ENCODE measurements at regions not wholly inside any gene's neighbourhood (a gene's known extent, or its start where the extent isn't known, plus 50 kb on each side); places are given as distances from the start of the nearest gene placed in this dataset.

DNA sequence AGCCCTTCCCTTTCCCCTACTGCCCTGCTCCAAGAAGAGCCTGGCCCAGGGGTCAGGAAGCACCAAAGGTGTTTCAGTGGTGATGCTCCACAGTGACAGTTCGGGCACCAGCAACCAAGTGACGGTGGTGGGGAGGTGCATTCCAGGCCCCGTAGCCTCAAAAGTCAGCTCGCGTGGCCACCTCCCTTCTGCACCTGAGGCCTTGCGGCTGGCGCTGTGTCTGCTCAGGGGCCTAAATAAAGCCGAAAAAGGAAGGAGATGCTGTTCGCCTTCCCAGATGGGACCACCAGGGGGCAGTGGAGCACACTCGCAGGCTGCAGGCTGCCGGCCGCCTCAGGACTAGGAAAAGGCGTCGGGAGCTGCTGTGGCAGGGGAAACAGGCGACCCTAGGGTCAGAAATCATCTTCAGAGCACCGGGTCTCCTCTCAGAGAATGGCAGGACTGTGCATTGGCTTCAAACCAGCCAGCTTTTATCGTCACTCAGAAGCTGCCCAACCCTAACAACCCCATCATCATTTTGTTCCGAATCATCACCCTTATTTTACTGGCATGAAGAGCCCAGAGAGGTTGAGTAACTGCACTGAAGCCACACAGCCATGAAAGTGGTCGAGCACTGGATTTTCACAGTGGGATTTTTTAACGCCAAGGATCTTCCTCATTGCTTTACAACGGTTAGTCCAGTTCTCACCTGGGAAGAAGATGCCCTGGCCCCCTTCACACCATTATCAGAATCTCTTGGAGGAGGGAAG, 213.0 kb upstream of the CELF4 start:
- no peaks in the 10 kb centered on the region for H3K9me3 ChIP-seq (ENCODE audit: low read depth)
- H3K4me1 Mint-ChIP-seq, result peaks cover 2% of the 10 kb centered on the region
- H3K4me2 ChIP-seq, result no peak overlapping the region
- H3K27ac Mint-ChIP-seq, result no peak overlapping the region
- no peaks in the 10 kb centered on the region for H3K36me3 Mint-ChIP-seq
- H3K9ac ChIP-seq, result no peak overlapping the region
- peaks cover 1% of the 10 kb centered on the region for H3F3A ChIP-seq (ENCODE audit: low read depth)
- peaks cover 9% of the 10 kb centered on the region for H3K27me3 Mint-ChIP-seq (ENCODE audit: insufficient read depth, low read depth)
- no peaks in the 10 kb centered on the region for H3K79me2 ChIP-seq (ENCODE audit: low read depth)
- H3K27ac ChIP-seq, result no peak overlapping the region
- H3K27me3 ChIP-seq, result no peaks in the 10 kb centered on the region
- DNase-seq (ENCODE audit: low spot score), result peak; percentile 88
- H3K4me1 ChIP-seq, result peaks cover 5% of the 10 kb centered on the region
- no peaks in the 10 kb centered on the region for H3K36me3 ChIP-seq
- H3K4me3 Mint-ChIP-seq, result no peak overlapping the region
- TF ChIP-seq, protein P1, sequence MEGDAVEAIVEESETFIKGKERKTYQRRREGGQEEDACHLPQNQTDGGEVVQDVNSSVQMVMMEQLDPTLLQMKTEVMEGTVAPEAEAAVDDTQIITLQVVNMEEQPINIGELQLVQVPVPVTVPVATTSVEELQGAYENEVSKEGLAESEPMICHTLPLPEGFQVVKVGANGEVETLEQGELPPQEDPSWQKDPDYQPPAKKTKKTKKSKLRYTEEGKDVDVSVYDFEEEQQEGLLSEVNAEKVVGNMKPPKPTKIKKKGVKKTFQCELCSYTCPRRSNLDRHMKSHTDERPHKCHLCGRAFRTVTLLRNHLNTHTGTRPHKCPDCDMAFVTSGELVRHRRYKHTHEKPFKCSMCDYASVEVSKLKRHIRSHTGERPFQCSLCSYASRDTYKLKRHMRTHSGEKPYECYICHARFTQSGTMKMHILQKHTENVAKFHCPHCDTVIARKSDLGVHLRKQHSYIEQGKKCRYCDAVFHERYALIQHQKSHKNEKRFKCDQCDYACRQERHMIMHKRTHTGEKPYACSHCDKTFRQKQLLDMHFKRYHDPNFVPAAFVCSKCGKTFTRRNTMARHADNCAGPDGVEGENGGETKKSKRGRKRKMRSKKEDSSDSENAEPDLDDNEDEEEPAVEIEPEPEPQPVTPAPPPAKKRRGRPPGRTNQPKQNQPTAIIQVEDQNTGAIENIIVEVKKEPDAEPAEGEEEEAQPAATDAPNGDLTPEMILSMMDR (IDR thresholded peaks at IDR 0.05), result peak; percentile 94
- no peak for TF ChIP-seq EZH2 (IDR thresholded peaks at IDR 0.05)
- H3K4me3 ChIP-seq, result no peak overlapping the region
- H3K9me3 Mint-ChIP-seq, result no peaks in the 10 kb centered on the region
- peak overlapping the region; percentile 76 for H2AFZ ChIP-seq (replicated peaks)
- no peaks in the 10 kb centered on the region for H4K20me1 ChIP-seq (ENCODE audit: low read depth)

DNA sequence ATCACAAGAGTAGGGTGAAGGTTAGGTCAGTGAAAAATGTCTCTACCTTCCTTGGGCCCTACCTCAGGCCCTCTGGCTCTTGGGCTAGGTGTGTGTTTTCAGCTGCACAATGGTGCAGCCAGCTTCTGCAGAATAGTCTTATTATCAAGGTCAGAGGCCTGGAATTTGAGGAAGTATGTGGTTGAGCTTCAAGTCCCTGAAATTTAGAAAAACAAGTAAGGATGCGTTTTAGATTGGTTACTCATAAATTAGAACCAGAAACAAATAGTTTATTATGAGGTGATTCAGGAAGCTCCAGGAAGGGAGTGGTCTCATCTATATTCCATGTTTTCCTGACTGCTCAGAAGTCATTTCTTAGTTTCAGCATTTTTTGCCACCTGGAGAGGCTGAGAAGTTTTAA, 204.2 kb upstream of the CELF4 start:
- Mint-ChIP-seq H3K4me1 (no peaks in the 10 kb centered on the region), H3K4me3 (no peak overlapping the region), H3K9me3 (no peaks in the 10 kb centered on the region), H3K27me3 (ENCODE audit: insufficient read depth, low read depth) (peaks cover 3% of the 10 kb centered on the region), H3K36me3 (no peaks in the 10 kb centered on the region), H3K27ac (no peak overlapping the region)
- H4K20me1 ChIP-seq (ENCODE audit: low read depth), result no peaks in the 10 kb centered on the region
- no peak overlapping the region for H3K4me2 ChIP-seq
- no peak overlapping the region for H3K4me3 ChIP-seq
- no peak overlapping the region for H2AFZ ChIP-seq (replicated peaks)
- H3K9ac ChIP-seq, result no peak overlapping the region
- no peaks in the 10 kb centered on the region for H3K4me1 ChIP-seq
- no peaks in the 10 kb centered on the region for H3K27me3 ChIP-seq
- H3K27ac ChIP-seq, result no peak overlapping the region
- no peaks in the 10 kb centered on the region for H3K79me2 ChIP-seq (ENCODE audit: low read depth)
- H3K36me3 ChIP-seq, result no peaks in the 10 kb centered on the region
- TF ChIP-seq EZH2phosphoT487 (IDR thresholded peaks at IDR 0.05) (no peak), EZH2 (IDR thresholded peaks at IDR 0.05) (no peak)
- TF ChIP-seq, protein P1 (IDR thresholded peaks at IDR 0.05), result no peak
- no peak for DNase-seq (ENCODE audit: low spot score)
- no peaks in the 10 kb centered on the region for H3K9me3 ChIP-seq (ENCODE audit: low read depth)
- H3F3A ChIP-seq (ENCODE audit: low read depth), result no peaks in the 10 kb centered on the region

DNA sequence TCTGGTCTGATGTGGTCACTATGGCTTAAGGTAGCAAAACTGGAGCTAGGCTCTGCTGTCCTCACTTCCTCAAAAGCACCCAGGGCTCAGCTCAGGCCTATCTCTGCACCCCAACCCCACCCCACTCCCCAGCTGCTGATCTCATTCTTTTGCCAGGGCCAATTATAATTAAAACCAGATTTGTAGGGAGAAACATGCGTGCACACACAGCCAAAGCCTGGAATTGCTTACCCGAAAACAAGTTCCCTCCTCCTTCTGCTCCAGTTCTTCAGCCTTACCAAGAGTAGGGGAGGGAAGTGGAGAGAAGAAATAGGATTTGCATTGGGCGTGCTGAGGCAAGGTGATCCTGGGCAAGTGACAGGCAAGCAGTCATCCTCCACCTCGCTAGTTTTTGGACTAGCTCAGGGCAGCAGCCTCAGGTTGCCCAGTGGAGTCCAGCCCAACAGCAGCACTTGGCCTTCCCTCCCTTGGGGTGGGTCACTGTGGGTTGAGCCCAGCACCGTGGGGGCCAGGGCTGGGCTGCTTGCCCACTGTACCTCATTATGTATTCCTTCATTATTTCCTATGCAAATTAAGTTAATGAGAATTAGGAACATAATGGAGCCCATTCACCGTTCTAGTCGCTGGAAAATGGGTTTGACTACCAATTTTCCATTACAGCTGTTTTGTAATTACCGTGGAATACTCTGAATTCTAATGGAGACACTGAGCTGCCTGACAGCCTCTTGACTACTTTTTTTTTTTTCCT, 199.1 kb upstream of the CELF4 start:
- H3K27me3 ChIP-seq, result no peaks in the 10 kb centered on the region
- Mint-ChIP-seq H3K27ac (no peak overlapping the region), H3K27me3 (ENCODE audit: insufficient read depth, low read depth) (peaks cover 5% of the 10 kb centered on the region), H3K4me1 (no peaks in the 10 kb centered on the region), H3K4me3 (no peak overlapping the region), H3K36me3 (no peaks in the 10 kb centered on the region), H3K9me3 (no peaks in the 10 kb centered on the region)
- H4K20me1 ChIP-seq (ENCODE audit: low read depth), result no peaks in the 10 kb centered on the region
- H3K4me3 ChIP-seq, result no peak overlapping the region
- no peak overlapping the region for H3K4me2 ChIP-seq
- no peaks in the 10 kb centered on the region for H3F3A ChIP-seq (ENCODE audit: low read depth)
- TF ChIP-seq EZH2phosphoT487 (IDR thresholded peaks at IDR 0.05) (no peak), EZH2 (IDR thresholded peaks at IDR 0.05) (no peak)
- TF ChIP-seq, protein P1 (IDR thresholded peaks at IDR 0.05), result no peak
- no peaks in the 10 kb centered on the region for H3K9me3 ChIP-seq (ENCODE audit: low read depth)
- no peaks in the 10 kb centered on the region for H3K4me1 ChIP-seq
- DNase-seq (ENCODE audit: low spot score), result no peak
- H2AFZ ChIP-seq (replicated peaks), result no peak overlapping the region
- H3K27ac ChIP-seq, result no peak overlapping the region
- no peak overlapping the region for H3K9ac ChIP-seq
- H3K36me3 ChIP-seq, result no peaks in the 10 kb centered on the region
- no peaks in the 10 kb centered on the region for H3K79me2 ChIP-seq (ENCODE audit: low read depth)
